Neural cell (in vitro differentiated cells): ENCODE measurements at regions not wholly inside any gene's neighbourhood (a gene's known extent, or its start where the extent isn't known, plus 50 kb on each side); places are given as distances from the start of the nearest gene placed in this dataset.

ENCODE experiments used
- H2AFZ ChIP-seq: fragments of 200-600, 300-800 bp; sonication (generic), shearing (Covaris generic); 2 replicates; pipeline ENCODE4 v1.6.0; 2014; ENCODE audit warnings: low read depth, mild to moderate bottlenecking, antibody characterized with exemption, low read length, moderate library complexity
- H3F3A ChIP-seq: fragments of 200-600 bp; shearing (Covaris generic); 2 replicates; pipeline ENCODE4 v1.6.1; 2016; ENCODE audit warnings: mild to moderate bottlenecking, moderate library complexity, mixed read lengths, antibody characterized with exemption, low read length; ENCODE audit not compliant: insufficient read depth, poor library complexity, severe bottlenecking
- H3K27ac ChIP-seq: fragments of 200-600, 300-800 bp; sonication (generic), shearing (Covaris generic); 2 replicates; pipeline ENCODE4 v1.5.1; 2014; ENCODE audit warnings: mild to moderate bottlenecking, low read length, moderate library complexity
- H3K27me3 ChIP-seq: fragments of 300-800, 200-600 bp; sonication (generic), shearing (Covaris generic); 2 replicates; pipeline ENCODE4 v1.6.0; 2014; ENCODE audit warnings: mild to moderate bottlenecking, low read depth, low read length, moderate library complexity; ENCODE audit not compliant: insufficient read depth
- H3K36me3 ChIP-seq: fragments of 300-800, 200-600 bp; sonication (generic), shearing (Covaris generic); 2 replicates; pipeline ENCODE4 v1.5.1; 2014; ENCODE audit warnings: mild to moderate bottlenecking, antibody characterized with exemption, low read length, moderate library complexity; ENCODE audit not compliant: insufficient read depth
- H3K4me2 ChIP-seq: fragments of 300-800, 200-600 bp; sonication (generic), shearing (Covaris generic); 2 replicates; pipeline ENCODE4 v1.6.0; 2014; ENCODE audit warnings: mild to moderate bottlenecking, low read length
- H3K4me3 ChIP-seq: fragments of 300-800, 200-600 bp; sonication (generic), shearing (Covaris generic); 2 replicates; pipeline ENCODE4 v1.5.1; 2014; ENCODE audit warnings: mild to moderate bottlenecking, low read length, moderate library complexity
- H3K79me2 ChIP-seq: fragments of 200-600 bp; shearing (Covaris generic); replicated peaks from 2 replicates; pipeline ENCODE4 v1.6.0; 2014; ENCODE audit warnings: mild to moderate bottlenecking, low read length, moderate library complexity; ENCODE audit not compliant: insufficient read depth
- H3K9ac ChIP-seq: fragments of 300-800, 200-600 bp; sonication (generic), shearing (Covaris generic); 2 replicates; pipeline ENCODE4 v1.6.1; 2016; ENCODE audit warnings: mild to moderate bottlenecking, low read length, mixed read lengths
- H3K9me2 ChIP-seq: fragments of 200-600 bp; shearing (Covaris generic); 2 replicates; pipeline ENCODE4 v1.6.1; 2016; ENCODE audit warnings: mild to moderate bottlenecking, low read length, mixed read lengths; ENCODE audit not compliant: insufficient read depth
- H3K9me3 ChIP-seq: fragments of 200-600, 300-800 bp; sonication (generic), shearing (Covaris generic); 2 replicates; pipeline ENCODE4 v1.6.1; 2016; ENCODE audit warnings: mild to moderate bottlenecking, mixed run types, low read length, moderate library complexity, mixed read lengths
- H4K20me1 ChIP-seq: fragments of 200-600 bp; shearing (Covaris generic); 2 replicates; pipeline ENCODE4 v1.6.1; 2016; ENCODE audit warnings: mild to moderate bottlenecking, mixed run types; ENCODE audit not compliant: insufficient read depth
- CTCF ChIP-seq: fragments of 450-650 bp; IDR thresholded peaks from 2 replicates; pipeline ENCODE4 v1.5.1; 2014; ENCODE audit warnings: antibody characterized with exemption, mild to moderate bottlenecking, moderate library complexity; ENCODE audit not compliant: poor library complexity, severe bottlenecking
- EP300 ChIP-seq: fragments of 450-650 bp; conservative IDR thresholded peaks from 2 replicates; pipeline ENCODE4 v1.6.1; 2014; ENCODE audit warnings: antibody characterized with exemption, mild to moderate bottlenecking, moderate library complexity; ENCODE audit not compliant: poor library complexity, severe bottlenecking
- EZH2 ChIP-seq: fragments of 200-600, 300-800 bp; shearing (Covaris generic), sonication (generic); IDR thresholded peaks from 2 replicates; pipeline ENCODE4 v1.6.1; 2014; ENCODE audit warnings: antibody characterized with exemption, low read length, borderline replicate concordance, mild to moderate bottlenecking; ENCODE audit not compliant: insufficient read depth, poor library complexity, severe bottlenecking
- MXI1 ChIP-seq: fragments of 450-650 bp; conservative IDR thresholded peaks from 2 replicates; pipeline ENCODE4 v1.6.1; 2014; ENCODE audit warnings: antibody characterized with exemption, mild to moderate bottlenecking; ENCODE audit not compliant: poor library complexity, severe bottlenecking
- POLR2AphosphoS5 ChIP-seq: IDR thresholded peaks from 2 replicates; pipeline ENCODE4 v1.6.1; 2012
- RAD21 ChIP-seq: fragments of 450-650 bp; conservative IDR thresholded peaks from 2 replicates; pipeline ENCODE4 v1.6.1; 2014; ENCODE audit warnings: antibody characterized with exemption, mild to moderate bottlenecking, moderate library complexity
- REST ChIP-seq: IDR thresholded peaks from 2 replicates; pipeline ENCODE4 v1.6.1; 2012; ENCODE audit warnings: borderline replicate concordance
- SMC3 ChIP-seq: fragments of 450-650 bp; conservative IDR thresholded peaks from 2 replicates; pipeline ENCODE4 v1.6.1; 2014; ENCODE audit warnings: antibody characterized with exemption, mild to moderate bottlenecking, moderate library complexity; ENCODE audit not compliant: poor library complexity
- TAF1 ChIP-seq: IDR thresholded peaks from 2 replicates; pipeline ENCODE4 v1.6.1; 2012; ENCODE audit warnings: low read depth

GRCh38 chr1:37186246-37186756, 152.0 kb upstream of the GRIK3 start:
- Histone ChIP-seq H3K27me3 (no peaks in the 10 kb centered on the region), H3K4me3 (no peak overlapping the region), H3K9ac (no peak overlapping the region), H3K9me2 (no peaks in the 10 kb centered on the region), H3K36me3 (no peaks in the 10 kb centered on the region), H2AFZ (no peak overlapping the region), H3K9me3 (no peaks in the 10 kb centered on the region), H3F3A (no peaks in the 10 kb centered on the region), H3K4me2 (no peak overlapping the region), H3K27ac (no peak overlapping the region), H4K20me1 (no peaks in the 10 kb centered on the region), H3K79me2 (no peaks in the 10 kb centered on the region)
- TF ChIP-seq EP300 (no peak), REST (no peak), CTCF (no peak), EZH2 (no peak), SMC3 (no peak), POLR2AphosphoS5 (no peak), TAF1 (no peak), RAD21 (no peak), MXI1 (no peak)

- H2AFZ ChIP-seq, result no peak overlapping the region
- TF ChIP-seq SMC3 (no peak), EZH2 (no peak), CTCF (no peak), RAD21 (no peak), MXI1 (no peak), REST (no peak), TAF1 (no peak), EP300 (no peak), POLR2AphosphoS5 (no peak)
These were observed 154.8 kb upstream of the GRIK3 start for GRCh38 chr1:37189111-37189510.

More at GRCh38 chr1:37189111-37189510, 154.8 kb upstream of the GRIK3 start:
- Histone ChIP-seq H3K79me2 (no peaks in the 10 kb centered on the region), H3K4me3 (no peak overlapping the region), H3K36me3 (no peaks in the 10 kb centered on the region), H3K9ac (no peak overlapping the region), H3K27ac (no peak overlapping the region), H3F3A (no peaks in the 10 kb centered on the region), H3K9me3 (no peaks in the 10 kb centered on the region), H3K27me3 (no peaks in the 10 kb centered on the region), H3K4me2 (no peak overlapping the region), H3K9me2 (no peaks in the 10 kb centered on the region), H4K20me1 (no peaks in the 10 kb centered on the region)
